ENCODE measurements at regions not wholly inside any gene's neighbourhood (a gene's known extent, or its start where the extent isn't known, plus 50 kb on each side); places are given as distances from the start of the nearest gene placed in this dataset.

GRCh38 chr9:73219985-73220626, 68.4 kb downstream of the ANXA1 start:
- H3K27me3 ChIP-seq (ENCODE audit: control insufficient read depth in 2 of 2, insufficient read depth in 2 of 2, low read length in 2 of 2): peaks cover 1 to 8% of the 10 kb centered on the region in 2 experiments
- peaks cover 6% of the 10 kb centered on the region for H3K4me1 ChIP-seq (ENCODE audit: control insufficient read depth, extremely low read depth, insufficient read depth, low read length)
- ChIA-PET POLR2A (no interaction called here), CTCF (no interaction called here)
- no peak overlapping the region for H3K27ac ChIP-seq (ENCODE audit: insufficient read depth, low read depth, low read length)
- no peak overlapping the region for H3K9ac ChIP-seq (replicated peaks; ENCODE audit: extremely low read depth, insufficient read depth, low read length)
- dilution Hi-C loops (cut with MboI; ENCODE audit: extremely low pct_ligation_motif_present, low sequenced_read_pairs): no loop called here
- FAIRE-seq: no peak
- H3K36me3 ChIP-seq (ENCODE audit: control insufficient read depth in 2 of 2, extremely low read depth in 1 of 2, insufficient read depth in 2 of 2, low read length in 2 of 2): no peaks in the 10 kb centered on the region
- no TSS peak for BruUV-seq (replicated peaks)
- no peak for TF ChIP-seq EZH2 (IDR thresholded peaks at IDR 0.05; ENCODE audit: borderline replicate concordance, low read depth, low read length, severe bottlenecking)
- no peak for TF ChIP-seq FOS (IDR thresholded peaks at IDR 0.05; ENCODE audit: borderline replicate concordance, insufficient read depth, low read length)
- no peak for TF ChIP-seq POLR2A (IDR thresholded peaks at IDR 0.05; ENCODE audit: low read depth, low read length)
- no peak for TF ChIP-seq POLR2AphosphoS5 (IDR thresholded peaks at IDR 0.05; ENCODE audit: insufficient read depth, low read depth, low read length)
- TF ChIP-seq MAX (IDR thresholded peaks at IDR 0.05; ENCODE audit: insufficient read depth, insufficient read length): no peak
- TF ChIP-seq JUN (IDR thresholded peaks at IDR 0.05; ENCODE audit: borderline replicate concordance, insufficient read depth, insufficient read length, low read depth): no peak
- TF ChIP-seq CTCF (IDR thresholded peaks at IDR 0.05; ENCODE audit: extremely low read depth in 1 of 2, insufficient read depth in 1 of 2, low read depth in 1 of 2, low read length in 2 of 2): no peak
- TF ChIP-seq GATA2 (IDR thresholded peaks at IDR 0.05; ENCODE audit: insufficient read depth, insufficient read length, low read depth, low read length): no peak
- TF ChIP-seq MYC (IDR thresholded peaks at IDR 0.05; ENCODE audit: low read depth, low read length): no peak
- no peak overlapping the region for H3K4me3 ChIP-seq (replicated peaks in 1 of 3; ENCODE audit: insufficient read depth in 1 of 3, low read depth in 1 of 3, low read length in 3 of 3)
- H3K9me3 ChIP-seq (replicated peaks; ENCODE audit: control insufficient read depth, insufficient read depth, low read length): no peaks in the 10 kb centered on the region
- no peaks in the 10 kb centered on the region for H3K9me1 ChIP-seq (replicated peaks; ENCODE audit: control insufficient read depth, extremely low read depth, insufficient read depth, low read length)
- no peak overlapping the region for H3K4me2 ChIP-seq (ENCODE audit: insufficient read depth, low read length)
- H2AFZ ChIP-seq (ENCODE audit: low read depth, low read length): no peak overlapping the region
- no peaks in the 10 kb centered on the region for H3K79me2 ChIP-seq (ENCODE audit: control insufficient read depth, insufficient read depth, low read length)
- no peak for DNase-seq (ENCODE audit: low read depth, low spot score)
- intact Hi-C loops (cut with micrococcal nuclease): no loop called here
- no peaks in the 10 kb centered on the region for H4K20me1 ChIP-seq (replicated peaks; ENCODE audit: control insufficient read depth, extremely low read depth, insufficient read depth, low read length)

Measured in endothelial cell of umbilical vein (primary cell).